H54 (cell line): ENCODE measurements at regions not wholly inside any gene's neighbourhood (a gene's known extent, or its start where the extent isn't known, plus 50 kb on each side); places are given as distances from the start of the nearest gene placed in this dataset.
"Not testable (repeated sequence)": the region's sequence is repeated elsewhere in the genome, so short reads cannot be mapped to it uniquely, and the experiment has no call there.

Experiments
- DNase-seq: peaks from one replicate; pipeline ENCODE4 v3.0.0; 2011; ENCODE audit warnings: low spot score, mixed read lengths; ENCODE audit not compliant: insufficient read length
- FAIRE-seq: peaks from 3 replicates; lab custom pipeline; 2011; peaks lifted over from hg19 to GRCh38; lab: Jason Lieb, UNC
- POLR2A ChIP-seq: IDR thresholded peaks from 2 replicates; pipeline ENCODE4 v1.6.1; 2011; ENCODE audit warnings: low read depth, mild to moderate bottlenecking, low read length

DNA sequence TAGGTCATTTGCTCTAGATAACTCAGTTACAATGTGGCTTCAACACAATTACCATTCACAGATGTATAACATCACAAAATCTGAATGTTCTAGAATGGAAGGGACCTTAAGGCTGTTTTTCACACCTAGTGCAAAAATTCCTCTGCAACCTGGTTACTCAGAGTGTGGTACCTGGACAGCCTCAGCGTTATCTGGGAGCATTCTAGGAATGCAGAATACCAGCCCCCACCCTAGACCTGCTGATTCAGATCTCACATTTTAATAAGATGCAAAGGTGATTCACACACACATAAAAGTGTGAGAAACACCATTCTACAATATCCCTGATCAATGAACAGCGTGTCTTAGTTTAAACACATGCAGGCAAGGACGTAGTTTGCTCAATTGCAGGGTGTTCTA is 233.1 kb downstream of the TDRD15 start:
- no peak for TF ChIP-seq POLR2A
- FAIRE-seq, result no peak
- DNase-seq, result no peak

DNA sequence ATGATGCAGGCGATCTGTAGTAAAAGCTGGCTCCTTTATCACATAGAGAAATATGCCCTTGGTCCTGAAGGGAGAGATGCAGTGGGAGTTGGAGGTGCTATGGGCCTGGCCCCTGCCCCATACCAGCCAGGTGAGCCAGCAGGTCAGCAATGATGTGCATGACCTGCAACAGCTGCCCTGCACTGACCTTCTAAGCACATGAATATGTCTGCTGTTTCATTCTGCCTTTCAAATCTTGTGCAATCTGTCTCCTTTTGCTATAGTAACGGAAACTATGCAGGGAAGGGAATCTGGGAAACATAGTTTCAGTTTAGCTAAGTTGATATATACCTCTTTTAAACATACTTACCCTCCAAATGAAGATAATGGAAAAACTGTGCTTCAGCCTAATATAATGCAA is 235.2 kb downstream of the TDRD15 start:
- no peak for TF ChIP-seq POLR2A
- FAIRE-seq (no peak), DNase-seq (no peak)

GRCh38 chr2:21361384-21361783 is 237.6 kb downstream of the TDRD15 start:
- no peak for TF ChIP-seq POLR2A
- no peak for FAIRE-seq
- DNase-seq, result no peak

GRCh38 chr2:21361957-21362486 is 238.3 kb downstream of the TDRD15 start:
- no peak for TF ChIP-seq POLR2A
- FAIRE-seq, result no peak
- DNase-seq, result no peak

DNA sequence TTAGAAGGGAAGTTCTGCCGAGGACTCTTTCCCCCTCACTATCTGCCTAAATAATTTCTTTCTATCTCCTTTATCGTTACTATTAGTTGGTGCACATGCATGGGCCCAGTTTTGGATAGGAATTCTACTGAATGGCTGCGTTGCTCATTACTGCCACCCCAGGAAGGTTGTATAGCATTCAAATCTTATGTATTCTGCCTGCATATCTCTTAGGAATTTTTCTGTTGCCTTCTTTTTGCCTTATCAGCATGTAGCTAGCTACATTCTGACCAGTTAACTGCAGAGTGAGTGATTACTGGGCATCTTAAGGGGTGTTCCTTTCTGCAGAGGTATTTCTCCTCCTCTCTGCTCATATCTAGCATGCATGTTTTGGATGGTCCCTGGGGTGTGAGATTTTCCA is 239.6 kb downstream of the TDRD15 start:
- no peak for DNase-seq
- no peak for FAIRE-seq
- TF ChIP-seq POLR2A, result no peak

GRCh38 chr2:21367421-21367820 is 243.7 kb downstream of the TDRD15 start:
- peak; percentile 33 for DNase-seq

DNA sequence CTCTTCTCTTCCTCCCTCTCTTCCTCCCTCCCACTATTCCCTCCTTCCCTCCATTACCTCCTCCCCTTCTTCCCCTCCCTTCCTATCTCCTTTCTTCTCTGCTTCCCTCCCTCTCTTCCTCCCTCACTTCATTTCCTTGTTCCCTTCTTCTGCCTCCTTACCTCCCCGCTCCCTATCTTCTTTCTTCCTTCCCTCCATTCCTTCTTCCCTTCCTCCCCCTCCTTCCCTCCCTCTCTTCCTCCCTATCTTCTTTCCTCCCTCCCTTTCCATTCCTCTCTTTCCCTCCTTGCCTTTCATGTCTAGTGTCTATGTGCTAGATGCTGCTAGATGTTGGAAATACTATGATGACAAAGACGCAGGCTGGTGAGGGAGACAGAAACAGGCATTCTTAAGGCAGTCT is 246.0 kb downstream of the TDRD15 start:
- no peak for TF ChIP-seq POLR2A
- FAIRE-seq (no peak), DNase-seq (no peak)

More at GRCh38 chr2:21367421-21367820, 243.7 kb downstream of the TDRD15 start:
- peak; percentile 90 for FAIRE-seq
- no peak for TF ChIP-seq POLR2A

DNA sequence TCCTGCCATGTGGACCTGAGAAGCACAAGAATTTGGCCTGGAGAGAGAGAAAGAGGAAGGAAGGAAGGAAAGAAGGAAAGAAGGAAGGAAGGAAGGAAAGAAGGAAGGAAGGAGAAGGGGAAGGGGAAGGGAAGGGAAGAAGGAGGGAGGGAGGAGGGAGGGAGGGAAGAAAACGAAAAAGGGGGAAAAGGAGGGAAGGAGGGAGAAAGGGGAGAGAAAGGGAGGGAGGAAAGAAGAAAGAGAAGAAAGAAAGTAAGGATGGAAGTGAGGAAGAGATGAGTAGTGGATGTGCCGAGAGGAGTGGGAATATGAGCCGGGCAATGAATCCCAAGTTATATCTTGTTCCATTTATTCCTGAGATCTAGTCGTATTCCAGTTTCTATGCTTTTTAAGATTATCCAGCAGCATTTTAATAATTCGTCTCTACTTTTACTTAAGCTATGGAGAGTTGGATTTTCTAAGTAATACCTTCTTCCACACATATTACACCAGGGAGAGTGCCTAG is 247.8 kb downstream of the TDRD15 start:
- FAIRE-seq, result no peak
- no peak for TF ChIP-seq POLR2A
- DNase-seq, result no peak

DNA sequence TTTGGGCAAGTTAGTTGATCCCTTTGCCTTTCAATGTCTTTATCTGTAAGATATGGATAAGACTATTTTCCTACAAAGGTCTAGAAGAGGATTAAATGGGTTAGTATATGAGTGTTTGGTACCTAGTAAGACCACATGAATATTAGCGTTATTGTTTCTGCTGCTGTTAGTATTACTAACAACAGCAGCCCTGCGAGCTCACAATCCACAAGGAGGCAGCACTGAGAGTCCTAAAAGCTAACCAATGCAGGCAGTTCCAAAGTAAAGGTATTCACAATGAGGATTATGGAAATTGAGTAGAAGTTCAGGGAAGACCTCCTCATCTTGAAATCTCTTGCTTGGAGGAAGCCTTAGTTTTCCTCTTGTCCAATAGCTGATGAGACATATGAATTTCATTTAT is 248.9 kb downstream of the TDRD15 start:
- peak; percentile 45 for FAIRE-seq
- no peak for TF ChIP-seq POLR2A
- DNase-seq, result peak; percentile 15

DNA sequence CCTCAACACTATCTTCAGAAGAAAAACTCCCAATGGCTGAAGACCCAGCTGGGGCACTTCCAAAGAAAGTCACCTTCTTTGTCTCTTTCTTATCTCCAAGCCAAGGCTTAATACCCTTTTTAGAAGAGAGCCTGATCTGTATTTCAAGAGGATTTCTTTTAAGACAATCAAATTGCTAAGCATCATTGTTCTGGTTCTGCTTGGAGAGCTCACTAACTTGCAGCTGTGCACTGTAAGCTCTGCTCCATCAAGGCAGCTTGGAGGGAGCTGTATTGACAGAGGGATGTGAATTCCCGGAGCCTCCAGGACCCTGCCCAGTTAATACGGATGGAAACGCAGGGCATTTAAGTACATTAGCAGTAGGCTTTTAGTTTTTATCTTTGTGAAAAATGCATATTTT is 253.1 kb downstream of the TDRD15 start:
- DNase-seq (no peak), FAIRE-seq (no peak)
- TF ChIP-seq POLR2A, result no peak

DNA sequence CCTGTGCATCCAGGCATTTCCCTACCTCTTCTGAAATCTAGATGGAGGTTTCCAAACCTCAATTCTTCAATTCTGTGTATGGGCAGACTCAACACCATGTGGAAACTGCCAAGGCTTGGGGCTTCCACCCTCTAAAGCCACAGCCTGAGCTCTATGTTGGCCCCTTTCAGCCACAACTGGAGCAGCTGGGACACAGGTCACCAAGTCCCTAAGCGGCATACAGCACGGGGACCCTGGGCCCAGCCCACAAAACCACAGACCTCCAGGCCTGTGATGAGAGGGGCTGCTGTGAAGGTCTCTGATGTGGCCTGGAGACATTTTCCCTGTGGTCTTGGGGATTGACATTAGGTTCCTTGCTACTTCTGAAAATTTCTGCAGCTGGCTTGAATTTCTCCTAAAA is 255.4 kb downstream of the TDRD15 start:
- no peak for FAIRE-seq
- no peak for TF ChIP-seq POLR2A
- no peak for DNase-seq

- not testable (repeated sequence) for DNase-seq, FAIRE-seq
These were observed 255.9 kb downstream of the TDRD15 start for GRCh38 chr2:21379668-21380067.

DNA sequence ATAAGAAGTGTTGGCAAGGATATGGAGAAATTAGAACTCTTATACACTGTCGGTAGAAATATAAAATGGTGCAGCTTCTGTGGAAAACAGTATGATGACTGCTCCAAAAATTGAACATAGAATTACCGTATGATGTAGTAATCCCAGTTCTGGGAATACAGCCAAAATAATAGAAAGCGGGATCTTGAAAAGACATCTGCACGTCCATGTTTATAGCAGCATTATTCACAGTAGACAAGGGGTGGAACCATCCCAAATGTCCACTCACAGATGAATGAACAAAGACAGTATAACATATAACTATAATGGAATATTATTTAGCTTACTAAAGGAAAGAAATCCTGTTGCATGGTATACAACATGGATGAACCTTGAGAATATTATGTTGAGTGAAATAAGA is 257.7 kb downstream of the TDRD15 start:
- TF ChIP-seq POLR2A, result no peak
- FAIRE-seq (no peak), DNase-seq (no peak)

GRCh38 chr2:21382701-21383520 is 259.1 kb downstream of the TDRD15 start:
- no peak for DNase-seq
- no peak for FAIRE-seq
- TF ChIP-seq POLR2A, result no peak

DNA sequence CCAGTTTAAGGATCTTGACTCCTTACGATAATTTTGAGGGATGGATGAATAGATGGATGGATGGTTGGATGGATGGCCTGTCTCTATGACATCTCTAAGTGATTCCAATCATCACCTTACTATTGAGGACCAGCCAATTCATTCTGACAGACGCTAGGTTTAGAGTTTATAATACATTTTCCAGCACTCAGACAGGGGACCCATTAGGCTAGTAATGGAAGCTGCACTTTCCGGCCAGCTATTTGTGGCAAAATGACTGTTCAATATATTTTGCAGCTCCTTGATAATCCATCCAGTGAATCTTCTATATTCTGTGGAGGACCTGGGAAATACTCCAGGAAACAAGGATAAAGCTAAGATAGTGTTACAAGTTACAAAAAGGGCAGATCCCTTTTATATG is 262.9 kb downstream of the TDRD15 start:
- no peak for TF ChIP-seq POLR2A
- no peak for FAIRE-seq
- DNase-seq, result no peak
